ENCODE measurements at regions not wholly inside any gene's neighbourhood (a gene's known extent, or its start where the extent isn't known, plus 50 kb on each side); places are given as distances from the start of the nearest gene placed in this dataset.
"Not testable (repeated sequence)": the region's sequence is repeated elsewhere in the genome, so short reads cannot be mapped to it uniquely, and the experiment has no call there.

- no peak for DNase-seq (ENCODE audit: low spot score)
These were observed 176.9 kb upstream of the DEPDC1 start for GRCh38 chr1:68673771-68674170.

GRCh38 chr1:68675336-68675735 lies 178.5 kb upstream of the DEPDC1 start:
- no peak for DNase-seq (ENCODE audit: low spot score)

GRCh38 chr1:68677684-68678351 lies 180.9 kb upstream of the DEPDC1 start:
- no peak for DNase-seq (ENCODE audit: low spot score)

- DNase-seq (ENCODE audit: low spot score), result no peak
These were observed 199.3 kb upstream of the DEPDC1 start for GRCh38 chr1:68696221-68696620.

GRCh38 chr1:68703921-68704354 lies 207.1 kb upstream of the DEPDC1 start:
- no peak for DNase-seq (ENCODE audit: low spot score)

GRCh38 chr1:68704800-68705443 lies 208.0 kb upstream of the DEPDC1 start:
- DNase-seq (ENCODE audit: low spot score), result no peak

GRCh38 chr1:68705466-68705865 lies 208.6 kb upstream of the DEPDC1 start:
- no peak for DNase-seq (ENCODE audit: low spot score)

GRCh38 chr1:68706639-68707317 lies 209.9 kb upstream of the DEPDC1 start:
- DNase-seq (ENCODE audit: low spot score), result no peak

GRCh38 chr1:68717330-68717729 lies 220.4 kb upstream of the DEPDC1 start:
- no peak for DNase-seq (ENCODE audit: low spot score)

- DNase-seq (ENCODE audit: low spot score), result no peak
These were observed 223.6 kb upstream of the DEPDC1 start for GRCh38 chr1:68720476-68720875.

- no peak for DNase-seq (ENCODE audit: low spot score)
These were observed 226.9 kb upstream of the DEPDC1 start for GRCh38 chr1:68723791-68724190.

- DNase-seq (ENCODE audit: low spot score), result no peak
These were observed 228.3 kb upstream of the DEPDC1 start for GRCh38 chr1:68725001-68725752.

- not testable (repeated sequence) for DNase-seq (ENCODE audit: low spot score)
These were observed 242.6 kb upstream of the DEPDC1 start for GRCh38 chr1:68739486-68739885.

GRCh38 chr1:68745011-68745410 lies 248.1 kb upstream of the DEPDC1 start:
- DNase-seq (ENCODE audit: low spot score), result no peak

- no peak for DNase-seq (ENCODE audit: low spot score)
These were observed 248.6 kb upstream of the DEPDC1 start for GRCh38 chr1:68745451-68745850.

GRCh38 chr1:68746378-68746777 lies 249.5 kb upstream of the DEPDC1 start:
- DNase-seq (ENCODE audit: low spot score), result no peak

- no peak for DNase-seq (ENCODE audit: low spot score)
These were observed 254.8 kb upstream of the DEPDC1 start for GRCh38 chr1:68751723-68752122.

GRCh38 chr1:68758666-68759209 lies 261.9 kb upstream of the DEPDC1 start:
- no peak for DNase-seq (ENCODE audit: low spot score)

GRCh38 chr1:68767941-68768340 lies 271.1 kb upstream of the DEPDC1 start:
- DNase-seq (ENCODE audit: low spot score), result no peak

- no peak for DNase-seq (ENCODE audit: low spot score)
These were observed 273.9 kb upstream of the DEPDC1 start for GRCh38 chr1:68770817-68771216.

GRCh38 chr1:68777851-68778250 lies 281.0 kb upstream of the DEPDC1 start:
- no peak for DNase-seq (ENCODE audit: low spot score)

GRCh38 chr1:68779841-68780240 lies 283.0 kb upstream of the DEPDC1 start:
- not testable (repeated sequence) for DNase-seq (ENCODE audit: low spot score)
